IMR-90 (cell line): ENCODE measurements at regions not wholly inside any gene's neighbourhood (a gene's known extent, or its start where the extent isn't known, plus 50 kb on each side); places are given as distances from the start of the nearest gene placed in this dataset.

ENCODE experiments used
- ATAC-seq: fragments of 200-7000 bp; cut with Tn5 transposase; 2 replicates; pipeline ENCODE4 v1.9.1; 2020; ENCODE audit warnings: low read depth, mild to moderate bottlenecking, moderate library complexity
- BruUV-seq: library from RNA; stranded (reverse); fragments of 400-500 nt; replicated peaks from 2 replicates; lab custom pipeline; 2021; lab: Mats Ljungman, UMichigan
- CTCF ChIA-PET: fragments of 300-600 bp; formaldehyde crosslinking; extraction: SDS; loops from one replicate; lab custom pipeline; 2021; ENCODE audit warnings: antibody characterized with exemption; lab: Yijun Ruan, JAX
- POLR2A ChIA-PET: fragments of 300-600 bp; sonication (Branson Sonifier 250); formaldehyde crosslinking; loops from one replicate; lab custom pipeline; 2022; ENCODE audit warnings: antibody characterized with exemption; ENCODE audit not compliant: unreplicated experiment; lab: Charles Lee
- DNase-seq: peaks from one replicate; pipeline ENCODE4 v3.0.0; 2013
- H2AFZ ChIP-seq: replicated peaks from 2 replicates; pipeline ENCODE3; 2013; ENCODE audit warnings: low read length, mild to moderate bottlenecking; ENCODE audit not compliant: poor library complexity
- H2AK5ac ChIP-seq: 2 replicates; pipeline ENCODE4 v1.6.1; 2013; ENCODE audit warnings: low read depth, low read length, inconsistent platforms
- H2AK9ac ChIP-seq: replicated peaks from 2 replicates; pipeline ENCODE3; 2013; ENCODE audit warnings: mild to moderate bottlenecking, low read depth, low read length, moderate library complexity; ENCODE audit not compliant: poor library complexity
- H2BK120ac ChIP-seq: 2 replicates; pipeline ENCODE4 v1.6.1; 2013; ENCODE audit warnings: low read depth, low read length, inconsistent platforms
- H2BK15ac ChIP-seq: 3 replicates; pipeline ENCODE4 v1.6.1; 2013; ENCODE audit warnings: low read depth, low read length, inconsistent platforms
- H2BK20ac ChIP-seq: 2 replicates; pipeline ENCODE4 v1.6.1; 2013; ENCODE audit warnings: low read depth, mild to moderate bottlenecking, inconsistent platforms, low read length, moderate library complexity
- H2BK5ac ChIP-seq: 2 replicates; pipeline ENCODE4 v1.6.1; 2013; ENCODE audit warnings: mild to moderate bottlenecking, low read depth, low read length, inconsistent platforms; ENCODE audit not compliant: poor library complexity, severe bottlenecking
- H3K14ac ChIP-seq: replicated peaks from 2 replicates; pipeline ENCODE4 v1.6.1; 2013; ENCODE audit warnings: low read depth, low read length, inconsistent platforms
- H3K18ac ChIP-seq: 2 replicates; pipeline ENCODE4 v1.6.1; 2013; ENCODE audit warnings: low read depth, low read length, control low read depth
- H3K23ac ChIP-seq: 2 replicates; pipeline ENCODE4 v1.6.1; 2013; ENCODE audit warnings: low read depth, low read length, inconsistent platforms
- H3K27ac ChIP-seq: 2 replicates; pipeline ENCODE4 v1.5.1; 2013; ENCODE audit warnings: mild to moderate bottlenecking, control low read depth, low read length; ENCODE audit not compliant: insufficient read depth
- H3K27me3 ChIP-seq: 2 replicates; pipeline ENCODE4 v1.6.1; 2013; ENCODE audit warnings: low read length; ENCODE audit not compliant: control insufficient read depth, insufficient read depth
- H3K36me3 ChIP-seq: 2 replicates; pipeline ENCODE4 v1.6.1; 2013; ENCODE audit warnings: low read length, mixed read lengths; ENCODE audit not compliant: control insufficient read depth, insufficient read depth
- H3K4ac ChIP-seq: 2 replicates; pipeline ENCODE4 v1.6.1; 2013; ENCODE audit warnings: low read depth, low read length, inconsistent platforms
- H3K4me1 ChIP-seq: 2 replicates; pipeline ENCODE4 v1.6.1; 2013; ENCODE audit warnings: low read length, mixed read lengths; ENCODE audit not compliant: control insufficient read depth, insufficient read depth
- H3K4me2 ChIP-seq: 2 replicates; pipeline ENCODE4 v1.6.1; 2013; ENCODE audit warnings: low read depth, mild to moderate bottlenecking, control low read depth, low read length, moderate library complexity
- H3K4me3 ChIP-seq: 2 replicates; pipeline ENCODE4 v1.5.1; 2013; ENCODE audit warnings: low read depth, mild to moderate bottlenecking, control low read depth, low read length, moderate library complexity; ENCODE audit not compliant: insufficient read depth
- H3K56ac ChIP-seq: 2 replicates; pipeline ENCODE4 v1.6.1; 2013; ENCODE audit warnings: low read length, inconsistent platforms; ENCODE audit not compliant: insufficient read depth; ENCODE audit errors: extremely low read depth
- H3K79me1 ChIP-seq, 2 experiments: 2 replicates each; pipeline ENCODE4 v1.6.1; 2013; ENCODE audit warnings: low read length in 2 of 2, inconsistent platforms in 1 of 2, low read depth in 1 of 2
- H3K9ac ChIP-seq: 2 replicates; pipeline ENCODE4 v1.6.1; 2013; ENCODE audit warnings: low read depth, low read length, control low read depth
- H3K9me1 ChIP-seq: 2 replicates; pipeline ENCODE4 v1.6.1; 2013; ENCODE audit warnings: low read length, inconsistent platforms; ENCODE audit not compliant: insufficient read depth
- H3K9me3 ChIP-seq: 2 replicates; pipeline ENCODE4 v1.6.1; 2013; ENCODE audit warnings: low read length; ENCODE audit not compliant: control insufficient read depth, insufficient read depth
- H4K20me1 ChIP-seq: 2 replicates; pipeline ENCODE4 v1.6.1; 2013; ENCODE audit warnings: low read length, inconsistent platforms; ENCODE audit not compliant: insufficient read depth
- H4K5ac ChIP-seq: 2 replicates; pipeline ENCODE4 v1.6.1; 2013; ENCODE audit warnings: mild to moderate bottlenecking, low read depth, low read length, control low read depth
- H4K8ac ChIP-seq, 2 experiments: 2 replicates each; pipeline ENCODE4 v1.6.1; 2013; ENCODE audit warnings: low read depth in 2 of 2, low read length in 2 of 2, control low read depth in 1 of 2, inconsistent platforms in 1 of 2
- H4K91ac ChIP-seq: 2 replicates; pipeline ENCODE4 v1.6.1; 2013; ENCODE audit warnings: low read depth, low read length, inconsistent platforms; ENCODE audit not compliant: insufficient read depth
- BHLHE40 ChIP-seq: fragments of 150-350 bp; IDR thresholded peaks from 2 replicates; pipeline ENCODE4 v1.6.1; 2016; ENCODE audit warnings: mild to moderate bottlenecking, low read depth, low read length
- CEBPB ChIP-seq: IDR thresholded peaks from 2 replicates; pipeline ENCODE4 v1.6.1; 2012; ENCODE audit warnings: low read depth, low read length, improper control_type of control experiment
- CHD1 ChIP-seq: IDR thresholded peaks from 2 replicates; pipeline ENCODE4 v1.6.1; 2012; ENCODE audit warnings: low read depth, low read length, improper control_type of control experiment
- CTCF ChIP-seq: conservative IDR thresholded peaks from 2 replicates; pipeline ENCODE4 v1.5.1; 2012; ENCODE audit warnings: mild to moderate bottlenecking, low read depth, low read length, improper control_type of control experiment
- ELK1 ChIP-seq: fragments of 150-350 bp; IDR thresholded peaks from 2 replicates; pipeline ENCODE4 v1.6.1; 2016; ENCODE audit warnings: low read depth, mild to moderate bottlenecking, low read length, moderate library complexity, borderline replicate concordance
- FOS ChIP-seq: fragments of 150-350 bp; IDR thresholded peaks from 2 replicates; pipeline ENCODE4 v1.6.1; 2016; ENCODE audit warnings: low read depth, low read length
- MAFK ChIP-seq: IDR thresholded peaks from 2 replicates; pipeline ENCODE4 v1.6.1; 2012; ENCODE audit warnings: low read depth, low read length, improper control_type of control experiment
- MAZ ChIP-seq: IDR thresholded peaks from 2 replicates; pipeline ENCODE4 v1.6.1; 2012; ENCODE audit warnings: low read depth, mild to moderate bottlenecking, low read length, improper control_type of control experiment, moderate library complexity, borderline replicate concordance
- MXI1 ChIP-seq: IDR thresholded peaks from 2 replicates; pipeline ENCODE4 v1.6.1; 2012; ENCODE audit warnings: low read depth, mild to moderate bottlenecking, low read length, moderate library complexity, borderline replicate concordance
- NFE2L2 ChIP-seq: fragments of 150-350 bp; IDR thresholded peaks from 2 replicates; pipeline ENCODE4 v1.6.1; 2016; ENCODE audit warnings: low read depth, mild to moderate bottlenecking, low read length
- POLR2A ChIP-seq: IDR thresholded peaks from 2 replicates; pipeline ENCODE4 v1.6.1; 2012; ENCODE audit warnings: mild to moderate bottlenecking, low read depth, low read length
- RAD21 ChIP-seq: IDR thresholded peaks from 2 replicates; pipeline ENCODE4 v1.6.1; 2012; ENCODE audit warnings: low read length, improper control_type of control experiment
- RCOR1 ChIP-seq: IDR thresholded peaks from 2 replicates; pipeline ENCODE4 v1.6.1; 2012; ENCODE audit warnings: mild to moderate bottlenecking, low read length, improper control_type of control experiment; ENCODE audit not compliant: insufficient replicate concordance
- RFX5 ChIP-seq: IDR thresholded peaks from 2 replicates; pipeline ENCODE4 v1.8.0; 2012; ENCODE audit warnings: low read depth, mild to moderate bottlenecking, low read length, moderate library complexity
- SMC3 ChIP-seq: fragments of 150-350 bp; IDR thresholded peaks from 2 replicates; pipeline ENCODE4 v1.6.1; 2016; ENCODE audit warnings: low read depth, mild to moderate bottlenecking, antibody characterized with exemption, low read length, moderate library complexity
- USF2 ChIP-seq: fragments of 150-350 bp; IDR thresholded peaks from 2 replicates; pipeline ENCODE4 v1.6.1; 2017; ENCODE audit warnings: mild to moderate bottlenecking, antibody characterized with exemption, low read length, low read depth
- WGBS, 2 experiments: methylation state at CpG; one replicate each; pipeline versions ENCODE4 v1.1.5 to v1.1.7; 2013; ENCODE audit warnings: missing lambda C conversion rate in 2 of 2; ENCODE audit not compliant: insufficient read length in 1 of 2; ENCODE audit errors: extremely low coverage in 2 of 2; 5-methylcytosine and 5-hydroxymethylcytosine counted together
- dilution Hi-C: fragments of 300-500 bp; cut with HindIII; formaldehyde crosslinking; loops from one replicate; pipeline ENCODE4 v1.14.3; 2018; ENCODE audit warnings: low sequenced_read_pairs; ENCODE audit not compliant: unreplicated experiment
- in situ Hi-C: fragments of 300-500 bp; cut with MboI; formaldehyde crosslinking; loops from 3 replicates; pipeline ENCODE4 v1.14.3; 2019; ENCODE audit warnings: low sequenced_read_pairs, inconsistent platforms, mixed read lengths
- intact Hi-C: fragments of 100-400 bp; cut with micrococcal nuclease; formaldehyde crosslinking; loops from 2 replicates; pipeline ENCODE4 v1.10.0; 2022

GRCh38 chr10:44759122-44759521 lies 152.0 kb upstream of the TMEM72 start:
- intact Hi-C loops: no loop called here

More at GRCh38 chr10:44759122-44759521, 152.0 kb upstream of the TMEM72 start:
- H4K91ac ChIP-seq: no peak overlapping the region
- H3K4me2 ChIP-seq: no peak overlapping the region
- dilution Hi-C loops (no loop called here), in situ Hi-C loops (no loop called here)
- H3K9ac ChIP-seq: no peak overlapping the region
- H2BK15ac ChIP-seq: no peak overlapping the region
- no peak overlapping the region for H3K23ac ChIP-seq
- ATAC-seq: no peak
- TF ChIP-seq RFX5 (no peak), BHLHE40 (no peak), NFE2L2 (no peak), MAFK (no peak), RCOR1 (no peak), USF2 (no peak), RAD21 (no peak), MXI1 (no peak), POLR2A (no peak), CHD1 (no peak), ELK1 (no peak), MAZ (no peak), FOS (no peak), CEBPB (no peak), CTCF (no peak), SMC3 (no peak)
- BruUV-seq: no TSS peak
- 88% methylated on average over 3 of the region's 5 CpGs; no CpG with 5 or more reads in 1 of the 2 experiments for WGBS, 2 experiments
- no peak overlapping the region for H2BK120ac ChIP-seq
- no peak overlapping the region for H4K5ac ChIP-seq
- H3K27ac ChIP-seq: no peak overlapping the region
- H2AK9ac ChIP-seq: no peak overlapping the region
- no peaks in the 10 kb centered on the region for H3K27me3 ChIP-seq
- H3K4ac ChIP-seq: no peak overlapping the region
- no peak overlapping the region for H2AFZ ChIP-seq
- no peak overlapping the region for H4K8ac ChIP-seq
- no peaks in the 10 kb centered on the region for H3K79me1 ChIP-seq
- H2BK20ac ChIP-seq: no peak overlapping the region
- no peak overlapping the region for H2BK5ac ChIP-seq
- no peak overlapping the region for H3K14ac ChIP-seq
- H3K18ac ChIP-seq: no peak overlapping the region
- no peaks in the 10 kb centered on the region for H4K20me1 ChIP-seq
- ChIA-PET CTCF (no interaction called here), POLR2A (no interaction called here)
- H2AK5ac ChIP-seq: no peak overlapping the region
- no peak overlapping the region for H3K4me3 ChIP-seq
- H3K9me3 ChIP-seq: no peaks in the 10 kb centered on the region
- no peak for DNase-seq
- H3K56ac ChIP-seq: no peak overlapping the region
- H3K9me1 ChIP-seq: peaks cover 15% of the 10 kb centered on the region
- peaks cover 3% of the 10 kb centered on the region for H3K4me1 ChIP-seq
- no peaks in the 10 kb centered on the region for H3K36me3 ChIP-seq
